ENCODE measurements at regions not wholly inside any gene's neighbourhood (a gene's known extent, or its start where the extent isn't known, plus 50 kb on each side); places are given as distances from the start of the nearest gene placed in this dataset.

DNA sequence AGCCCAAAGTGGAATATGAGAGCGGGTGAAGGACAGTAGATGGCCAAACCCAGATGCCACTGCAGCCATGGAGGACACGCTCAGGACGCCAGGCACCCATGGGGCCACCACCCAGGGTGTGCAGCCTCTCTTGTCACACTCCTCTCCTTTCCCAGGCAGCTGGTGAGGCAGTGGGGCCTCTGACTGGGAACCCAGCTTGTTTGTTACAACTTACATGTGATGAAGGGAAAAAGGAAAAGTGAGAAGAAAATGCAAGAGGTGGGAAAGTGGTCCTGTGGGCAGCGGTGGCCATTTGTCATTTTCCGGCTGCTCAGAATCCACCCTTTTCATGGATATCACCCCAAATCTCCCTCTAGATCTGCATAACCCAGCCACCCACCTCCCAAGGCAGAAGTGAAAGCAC, 62.7 kb upstream of the UNC5A start:
- 86% methylated on average over 5 of the region's 5 CpGs for WGBS (ENCODE audit: low lambda C conversion rate, missing lambda C conversion rate)
- TF ChIP-seq EZH2 (IDR thresholded peaks at IDR 0.05; ENCODE audit: borderline replicate concordance) (no peak), EZH2phosphoT487 (IDR thresholded peaks at IDR 0.05; ENCODE audit: low read depth, severe bottlenecking, unreplicated experiment) (no peak)
- TF ChIP-seq, protein P1, sequence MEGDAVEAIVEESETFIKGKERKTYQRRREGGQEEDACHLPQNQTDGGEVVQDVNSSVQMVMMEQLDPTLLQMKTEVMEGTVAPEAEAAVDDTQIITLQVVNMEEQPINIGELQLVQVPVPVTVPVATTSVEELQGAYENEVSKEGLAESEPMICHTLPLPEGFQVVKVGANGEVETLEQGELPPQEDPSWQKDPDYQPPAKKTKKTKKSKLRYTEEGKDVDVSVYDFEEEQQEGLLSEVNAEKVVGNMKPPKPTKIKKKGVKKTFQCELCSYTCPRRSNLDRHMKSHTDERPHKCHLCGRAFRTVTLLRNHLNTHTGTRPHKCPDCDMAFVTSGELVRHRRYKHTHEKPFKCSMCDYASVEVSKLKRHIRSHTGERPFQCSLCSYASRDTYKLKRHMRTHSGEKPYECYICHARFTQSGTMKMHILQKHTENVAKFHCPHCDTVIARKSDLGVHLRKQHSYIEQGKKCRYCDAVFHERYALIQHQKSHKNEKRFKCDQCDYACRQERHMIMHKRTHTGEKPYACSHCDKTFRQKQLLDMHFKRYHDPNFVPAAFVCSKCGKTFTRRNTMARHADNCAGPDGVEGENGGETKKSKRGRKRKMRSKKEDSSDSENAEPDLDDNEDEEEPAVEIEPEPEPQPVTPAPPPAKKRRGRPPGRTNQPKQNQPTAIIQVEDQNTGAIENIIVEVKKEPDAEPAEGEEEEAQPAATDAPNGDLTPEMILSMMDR (IDR thresholded peaks at IDR 0.05; ENCODE audit: poor library complexity), result no peak
- no peaks in the 10 kb centered on the region for H3K36me3 ChIP-seq (replicated peaks; ENCODE audit: insufficient read depth, low read depth)

DNA sequence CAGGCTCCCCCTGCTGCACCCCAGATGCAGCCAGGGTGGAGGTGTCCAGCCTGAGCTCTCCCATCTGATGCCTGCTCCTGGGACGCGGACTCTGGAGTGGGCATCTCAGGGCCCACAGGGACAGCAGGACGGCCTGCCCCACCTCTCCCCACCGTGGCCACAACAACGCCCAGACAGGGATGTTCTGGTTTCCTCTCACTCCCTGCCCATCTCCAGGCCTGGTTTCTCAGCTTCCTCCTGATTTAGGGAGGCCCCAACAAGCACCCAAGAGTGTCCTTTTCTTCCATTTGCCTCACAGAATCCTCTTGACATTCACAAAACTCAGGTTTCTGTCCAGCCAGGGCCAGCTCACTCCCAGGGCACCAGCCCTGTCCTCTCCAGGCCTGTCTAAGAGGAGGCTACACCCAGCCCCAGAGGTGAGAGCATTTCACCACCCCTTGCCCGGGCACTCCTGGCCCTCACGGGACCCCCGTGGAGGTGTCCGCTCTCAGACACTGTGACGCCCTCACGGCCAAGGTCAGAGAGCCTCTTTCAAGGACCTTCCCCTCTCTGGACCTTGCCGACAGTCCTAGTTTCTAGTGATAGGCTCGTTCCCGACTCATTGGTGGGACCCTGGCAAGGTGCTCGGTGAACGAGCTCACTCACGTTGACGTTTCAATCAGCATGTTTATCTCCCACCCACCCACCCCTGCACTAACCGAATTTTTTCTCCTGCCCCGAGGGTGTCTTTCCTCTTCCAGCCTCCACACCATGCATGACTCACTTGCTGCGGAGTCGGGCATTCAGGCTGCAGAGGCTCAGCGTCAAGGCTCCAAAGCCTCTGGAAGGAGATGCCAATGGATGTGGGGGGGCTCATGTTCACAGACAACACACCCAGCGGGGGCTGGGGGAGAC, 62.0 kb upstream of the UNC5A start:
- Histone ChIP-seq H3K4me3 (no peak overlapping the region), H4K20me1 (ENCODE audit: insufficient read depth, poor library complexity, severe bottlenecking) (no peaks in the 10 kb centered on the region), H3K9me2 (replicated peaks; ENCODE audit: insufficient read depth) (no peaks in the 10 kb centered on the region), H3K4me1 (ENCODE audit: insufficient read depth) (peaks cover 6% of the 10 kb centered on the region), H2AFZ (no peak overlapping the region), H3K27ac (no peak overlapping the region), H3K79me2 (no peaks in the 10 kb centered on the region), H3K27me3 (peaks cover 53% of the 10 kb centered on the region), H3K36me3 (replicated peaks; ENCODE audit: insufficient read depth, low read depth) (no peaks in the 10 kb centered on the region), H3K9me3 (ENCODE audit: low read depth) (no peaks in the 10 kb centered on the region), H3K4me2 (no peak overlapping the region)
- TF ChIP-seq EZH2 (IDR thresholded peaks at IDR 0.05; ENCODE audit: borderline replicate concordance) (no peak), EZH2phosphoT487 (IDR thresholded peaks at IDR 0.05; ENCODE audit: low read depth, severe bottlenecking, unreplicated experiment) (no peak)
- TF ChIP-seq, protein P1 (IDR thresholded peaks at IDR 0.05; ENCODE audit: poor library complexity), result no peak
- no peak for DNase-seq (ENCODE audit: low spot score)
- WGBS (ENCODE audit: low lambda C conversion rate, missing lambda C conversion rate), result 73% methylated on average over 24 of the region's 24 CpGs

More for the DNA sequence above, 62.7 kb upstream of the UNC5A start:
- H2AFZ ChIP-seq, result no peak overlapping the region
- no peak overlapping the region for H3K4me2 ChIP-seq
- H3K4me1 ChIP-seq (ENCODE audit: insufficient read depth), result peaks cover 6% of the 10 kb centered on the region
- no peaks in the 10 kb centered on the region for H3K9me2 ChIP-seq (replicated peaks; ENCODE audit: insufficient read depth)
- H3K79me2 ChIP-seq, result no peaks in the 10 kb centered on the region
- no peaks in the 10 kb centered on the region for H3K9me3 ChIP-seq (ENCODE audit: low read depth)
- no peak for DNase-seq (ENCODE audit: low spot score)
- no peak overlapping the region for H3K4me3 ChIP-seq
- H3K27ac ChIP-seq, result no peak overlapping the region
- peaks cover 58% of the 10 kb centered on the region for H3K27me3 ChIP-seq
- no peaks in the 10 kb centered on the region for H4K20me1 ChIP-seq (ENCODE audit: insufficient read depth, poor library complexity, severe bottlenecking)

DNA sequence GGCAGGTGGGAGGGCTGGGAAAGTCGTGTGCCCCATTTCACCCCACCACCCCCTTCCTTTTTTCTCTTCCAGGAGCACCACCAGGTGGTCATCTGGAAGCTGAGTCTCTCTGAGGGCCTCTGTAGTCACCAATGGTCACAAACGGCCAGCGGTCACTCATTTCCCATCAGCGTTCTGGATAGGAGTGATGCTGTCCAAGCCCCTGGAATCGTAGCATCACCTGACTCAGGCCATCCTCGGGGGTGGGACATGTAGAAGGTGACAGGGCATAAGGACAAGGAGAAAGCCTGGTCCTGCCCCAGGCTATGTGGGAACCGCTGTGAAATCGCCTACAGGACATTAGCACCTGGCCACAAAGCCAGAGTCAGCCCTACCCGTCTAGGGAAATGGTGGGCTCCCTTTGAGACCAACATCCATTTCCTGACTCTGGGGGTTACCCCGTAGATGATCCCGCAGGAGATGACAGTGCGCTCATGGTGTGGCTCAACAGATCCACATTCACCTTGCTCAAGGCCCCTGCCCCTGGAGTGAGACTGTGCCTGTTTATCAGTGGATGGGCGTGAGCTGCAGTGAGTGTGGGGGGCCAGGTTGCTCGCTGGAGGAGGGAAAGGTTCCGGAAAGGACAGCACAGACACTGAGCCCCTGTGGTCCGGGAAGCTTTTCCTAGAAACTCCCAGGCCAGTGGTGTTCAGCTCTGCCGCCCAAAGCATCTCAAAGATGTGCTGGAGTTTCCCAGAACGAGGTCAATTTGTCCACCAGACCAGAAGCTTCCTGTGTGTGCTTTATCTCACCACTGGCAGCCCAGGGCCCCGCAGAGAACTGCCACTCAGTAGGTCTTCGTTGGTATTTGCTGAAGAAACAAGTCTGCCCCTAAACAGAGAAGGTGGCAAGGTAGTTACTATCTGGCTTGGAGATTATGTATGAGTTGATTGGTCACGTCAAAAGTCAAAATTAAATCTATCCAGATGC, 61.1 kb upstream of the UNC5A start:
- Histone ChIP-seq H3K4me2 (no peak overlapping the region), H3K27me3 (peaks cover 44% of the 10 kb centered on the region), H3K27ac (no peak overlapping the region), H3K9me3 (ENCODE audit: low read depth) (no peaks in the 10 kb centered on the region), H3K4me1 (ENCODE audit: insufficient read depth) (no peaks in the 10 kb centered on the region), H3K36me3 (replicated peaks; ENCODE audit: insufficient read depth, low read depth) (no peaks in the 10 kb centered on the region), H3K9me2 (replicated peaks; ENCODE audit: insufficient read depth) (no peaks in the 10 kb centered on the region), H3K4me3 (no peak overlapping the region), H3K79me2 (no peaks in the 10 kb centered on the region), H4K20me1 (ENCODE audit: insufficient read depth, poor library complexity, severe bottlenecking) (no peaks in the 10 kb centered on the region), H2AFZ (no peak overlapping the region)
- WGBS (ENCODE audit: low lambda C conversion rate, missing lambda C conversion rate), result 80% methylated on average over 21 of the region's 21 CpGs
- DNase-seq (ENCODE audit: low spot score), result no peak
- TF ChIP-seq EZH2 (IDR thresholded peaks at IDR 0.05; ENCODE audit: borderline replicate concordance), result no peak
- TF ChIP-seq, protein P1 (IDR thresholded peaks at IDR 0.05; ENCODE audit: poor library complexity), result no peak
- TF ChIP-seq EZH2phosphoT487 (IDR thresholded peaks at IDR 0.05; ENCODE audit: low read depth, severe bottlenecking, unreplicated experiment), result no peak
